ENCODE measurements at regions not wholly inside any gene's neighbourhood (a gene's known extent, or its start where the extent isn't known, plus 50 kb on each side); places are given as distances from the start of the nearest gene placed in this dataset.
"Not testable (repeated sequence)": the region's sequence is repeated elsewhere in the genome, so short reads cannot be mapped to it uniquely, and the experiment has no call there.

GRCh38 chr7:81030472-81030871, 111.6 kb upstream of the SEMA3C start:
- no peak for DNase-seq

GRCh38 chr7:81029511-81029910, 110.7 kb upstream of the SEMA3C start:
- peak in 2 of 3 experiments; percentile 37 to 74 for DNase-seq

- DNase-seq, result peak in 2 of 3 experiments; percentile 30 to 84
Measured at GRCh38 chr7:81025360-81025759, 106.5 kb upstream of the SEMA3C start.

GRCh38 chr7:81014908-81015307, 96.1 kb upstream of the SEMA3C start:
- DNase-seq, result peak in 2 of 3 experiments; percentile 8 to 70

- DNase-seq, result peak in 1 of 3 experiments; percentile 54
Measured at GRCh38 chr7:81014266-81014665, 95.4 kb upstream of the SEMA3C start.

- DNase-seq, result no peak
Measured at GRCh38 chr7:81013083-81013817, 94.4 kb upstream of the SEMA3C start.

GRCh38 chr7:81008901-81009300, 90.0 kb upstream of the SEMA3C start:
- DNase-seq, result no peak

- no peak for DNase-seq
Measured at GRCh38 chr7:81007051-81007450, 88.2 kb upstream of the SEMA3C start.

GRCh38 chr7:81005254-81005653, 86.4 kb upstream of the SEMA3C start:
- no peak for DNase-seq

GRCh38 chr7:81004098-81004497, 85.2 kb upstream of the SEMA3C start:
- DNase-seq, result no peak

GRCh38 chr7:81003326-81003725, 84.5 kb upstream of the SEMA3C start:
- DNase-seq, result no peak

- no peak for DNase-seq
Measured at GRCh38 chr7:81002421-81002820, 83.6 kb upstream of the SEMA3C start.

- DNase-seq, result no peak
Measured at GRCh38 chr7:80999771-81000170, 80.9 kb upstream of the SEMA3C start.

- DNase-seq, result no peak
Measured at GRCh38 chr7:80999100-80999499, 80.2 kb upstream of the SEMA3C start.

GRCh38 chr7:80997841-80998240, 79.0 kb upstream of the SEMA3C start:
- DNase-seq, result peak in 2 of 3 experiments; percentile 46 to 78

- DNase-seq, result not testable (repeated sequence)
Measured at GRCh38 chr7:80996236-80996635, 77.4 kb upstream of the SEMA3C start.

- DNase-seq, result no peak
Measured at GRCh38 chr7:80991654-80992053, 72.8 kb upstream of the SEMA3C start.

- DNase-seq, result no peak
Measured at GRCh38 chr7:80984619-80985018, 65.8 kb upstream of the SEMA3C start.

GRCh38 chr7:80981405-80981804, 62.6 kb upstream of the SEMA3C start:
- no peak for DNase-seq

- no peak for DNase-seq
Measured at GRCh38 chr7:80977751-80978150, 58.9 kb upstream of the SEMA3C start.

GRCh38 chr7:80974396-80975358, 55.8 kb upstream of the SEMA3C start:
- DNase-seq, result no peak

- DNase-seq, result peak in 2 of 3 experiments; percentile 10 to 34
Measured at GRCh38 chr7:80971225-80971624, 52.4 kb upstream of the SEMA3C start.
